Vagina (tissue), 2 donors: ENCODE measurements at regions not wholly inside any gene's neighbourhood (a gene's known extent, or its start where the extent isn't known, plus 50 kb on each side); places are given as distances from the start of the nearest gene placed in this dataset. TPM values are rescaled to one million over a fixed set of nuclear protein-coding genes. Genes with fewer than 3 reads are reported as not detected.

Source experiments
- DNase-seq, 2 donors: peaks; one replicate each; pipeline ENCODE4 v3.0.0-alpha.2; 2017; ENCODE audit errors: extremely low spot score in 2 of 2
- H3K27ac ChIP-seq: fragments of 200-600 bp; sonication (generic); one replicate; pipeline ENCODE4 v1.5.1; 2019
- H3K27me3 ChIP-seq: fragments of 200-600 bp; sonication (generic); one replicate; pipeline ENCODE4 v1.5.1; 2019
- H3K36me3 ChIP-seq, 2 donors: fragments of 200-600 bp; sonication (generic); one replicate each; pipeline ENCODE4 v1.5.1; 2017 to 2019
- H3K4me1 ChIP-seq: fragments of 200-600 bp; sonication (generic); one replicate; pipeline ENCODE4 v1.5.1; 2019
- H3K4me3 ChIP-seq, 2 donors: fragments of 200-600 bp; sonication (generic); 1 replicate in 1 of 2; 2 replicates in 1 of 2; pipeline ENCODE4 v1.5.1; 2016 to 2019
- H3K9me3 ChIP-seq: fragments of 200-600 bp; sonication (generic); one replicate; pipeline ENCODE4 v1.5.1; 2019
- CTCF ChIP-seq, 3 experiments: fragments of 450-650 bp in 2 of 3; fragments of 200-600 bp in 1 of 3; sonication (generic) in 1 of 3; IDR thresholded peaks; one replicate each; pipeline ENCODE4 v1.5.1; 2017 to 2019; ENCODE audit warnings: antibody characterized with exemption in 3 of 3, mild to moderate bottlenecking in 2 of 3, moderate library complexity in 2 of 3
- POLR2A ChIP-seq, 2 donors: fragments of 450-650 bp; IDR thresholded peaks; one replicate each; pipeline ENCODE4 v1.6.1; 2017; ENCODE audit warnings: antibody characterized with exemption in 2 of 2, mild to moderate bottlenecking in 2 of 2, moderate library complexity in 2 of 2
- POLR2AphosphoS5 ChIP-seq, 2 donors: sonication (generic); formaldehyde crosslinking; IDR thresholded peaks; one replicate each; pipeline ENCODE4 v1.9.0; 2017; ENCODE audit warnings: antibody characterized with exemption in 2 of 2, mild to moderate bottlenecking in 2 of 2, low read depth in 1 of 2; ENCODE audit not compliant: insufficient read depth in 1 of 2
- intact Hi-C: fragments of 100-400 bp; cut with DNase I; formaldehyde crosslinking; loops from one replicate; pipeline ENCODE4 v1.15.1; 2023
- small RNA-seq: library from RNA; depleted of rRNA; stranded (forward); fragments of <200 nt; gene quantifications from one replicate; pipeline ENCODE3, GENCODE V24; 2016

GRCh38 chr5:121797681-121798518, 53.8 kb upstream of the FTMT start:
- TF ChIP-seq POLR2A (IDR thresholded peaks at IDR 0.05) (no peak), CTCF (IDR thresholded peaks at IDR 0.05) (no peak), POLR2AphosphoS5 (IDR thresholded peaks at IDR 0.05; ENCODE audit: insufficient read depth in 1 of 2, low read depth in 1 of 2) (no peak)
- Histone ChIP-seq H3K27me3 (no peaks in the 10 kb centered on the region), H3K36me3 (no peaks in the 10 kb centered on the region), H3K9me3 (no peaks in the 10 kb centered on the region), H3K4me1 (no peaks in the 10 kb centered on the region), H3K27ac (no peak overlapping the region), H3K4me3 (no peak overlapping the region)
- intact Hi-C loops, result no loop called here
- no peak for DNase-seq

Small RNA genes lying in the stretch of these regions (small RNA-seq; reads per million reads assigned to genes)
- gene AC010350.1, result not detected
